ENCODE measurements at regions not wholly inside any gene's neighbourhood (a gene's known extent, or its start where the extent isn't known, plus 50 kb on each side); places are given as distances from the start of the nearest gene placed in this dataset.

GRCh38 chr7:81590131-81590530 is 179.7 kb downstream of the HGF start:
- CTCF ChIA-PET, result interaction anchor here (1.8 kb wide), 1 partner anchor 9 kb away, joined by 5 read pairs; no protein-coding TSS in a partner anchor
- DNase-seq (ENCODE audit: low read depth, low spot score) (no peak), FAIRE-seq (no peak)
- Histone ChIP-seq H3K27me3 (ENCODE audit: control insufficient read depth in 2 of 2, insufficient read depth in 2 of 2, low read length in 2 of 2) (no peaks in the 10 kb centered on the region), H3K9me1 (replicated peaks; ENCODE audit: control insufficient read depth, extremely low read depth, insufficient read depth, low read length) (no peaks in the 10 kb centered on the region), H3K4me2 (ENCODE audit: insufficient read depth, low read length) (no peak overlapping the region), H3K4me3 (replicated peaks in 1 of 3; ENCODE audit: insufficient read depth in 1 of 3, low read depth in 1 of 3, low read length in 3 of 3) (no peak overlapping the region), H3K79me2 (ENCODE audit: control insufficient read depth, insufficient read depth, low read length) (no peaks in the 10 kb centered on the region), H3K9ac (replicated peaks; ENCODE audit: extremely low read depth, insufficient read depth, low read length) (no peak overlapping the region), H3K36me3 (ENCODE audit: control insufficient read depth in 2 of 2, extremely low read depth in 1 of 2, insufficient read depth in 2 of 2, low read length in 2 of 2) (no peaks in the 10 kb centered on the region), H2AFZ (ENCODE audit: low read depth, low read length) (no peak overlapping the region), H4K20me1 (replicated peaks; ENCODE audit: control insufficient read depth, extremely low read depth, insufficient read depth, low read length) (no peaks in the 10 kb centered on the region), H3K4me1 (ENCODE audit: control insufficient read depth, extremely low read depth, insufficient read depth, low read length) (no peaks in the 10 kb centered on the region), H3K27ac (ENCODE audit: insufficient read depth, low read depth, low read length) (no peak overlapping the region), H3K9me3 (replicated peaks; ENCODE audit: control insufficient read depth, insufficient read depth, low read length) (no peaks in the 10 kb centered on the region)
- no peak for TF ChIP-seq FOS (IDR thresholded peaks at IDR 0.05; ENCODE audit: borderline replicate concordance, insufficient read depth, low read length)
- intact Hi-C loops (cut with micrococcal nuclease) (no loop called here), dilution Hi-C loops (cut with MboI; ENCODE audit: extremely low pct_ligation_motif_present, low sequenced_read_pairs) (no loop called here)
- POLR2A ChIA-PET, result no interaction called here
- no TSS peak for BruUV-seq (replicated peaks)

- Histone ChIP-seq H2AFZ (ENCODE audit: low read depth, low read length) (no peak overlapping the region), H3K9me1 (replicated peaks; ENCODE audit: control insufficient read depth, extremely low read depth, insufficient read depth, low read length) (no peaks in the 10 kb centered on the region), H3K9ac (replicated peaks; ENCODE audit: extremely low read depth, insufficient read depth, low read length) (no peak overlapping the region), H3K4me3 (replicated peaks in 1 of 3; ENCODE audit: insufficient read depth in 1 of 3, low read depth in 1 of 3, low read length in 3 of 3) (no peak overlapping the region), H4K20me1 (replicated peaks; ENCODE audit: control insufficient read depth, extremely low read depth, insufficient read depth, low read length) (no peaks in the 10 kb centered on the region), H3K9me3 (replicated peaks; ENCODE audit: control insufficient read depth, insufficient read depth, low read length) (no peaks in the 10 kb centered on the region), H3K79me2 (ENCODE audit: control insufficient read depth, insufficient read depth, low read length) (no peaks in the 10 kb centered on the region), H3K4me2 (ENCODE audit: insufficient read depth, low read length) (no peak overlapping the region), H3K27ac (ENCODE audit: insufficient read depth, low read depth, low read length) (no peak overlapping the region), H3K4me1 (ENCODE audit: control insufficient read depth, extremely low read depth, insufficient read depth, low read length) (no peaks in the 10 kb centered on the region), H3K36me3 (ENCODE audit: control insufficient read depth in 2 of 2, extremely low read depth in 1 of 2, insufficient read depth in 2 of 2, low read length in 2 of 2) (no peaks in the 10 kb centered on the region), H3K27me3 (ENCODE audit: control insufficient read depth in 2 of 2, insufficient read depth in 2 of 2, low read length in 2 of 2) (no peaks in the 10 kb centered on the region)
- DNase-seq (ENCODE audit: low read depth, low spot score), result no peak
- BruUV-seq (replicated peaks), result no TSS peak
- dilution Hi-C loops (cut with MboI; ENCODE audit: extremely low pct_ligation_motif_present, low sequenced_read_pairs) (no loop called here), intact Hi-C loops (cut with micrococcal nuclease) (no loop called here)
- POLR2A ChIA-PET, result no interaction called here
- CTCF ChIA-PET, result interaction anchor here (2.2 kb wide), 1 partner anchor 21 kb away, joined by 5 read pairs; no protein-coding TSS in a partner anchor
- no peak for FAIRE-seq
- TF ChIP-seq EZH2 (IDR thresholded peaks at IDR 0.05; ENCODE audit: borderline replicate concordance, low read depth, low read length, severe bottlenecking), result no peak
- no peak for TF ChIP-seq MAX (IDR thresholded peaks at IDR 0.05; ENCODE audit: insufficient read depth, insufficient read length)
- no peak for TF ChIP-seq MYC (IDR thresholded peaks at IDR 0.05; ENCODE audit: low read depth, low read length)
- TF ChIP-seq GATA2 (IDR thresholded peaks at IDR 0.05; ENCODE audit: insufficient read depth, insufficient read length, low read depth, low read length), result no peak
- TF ChIP-seq CTCF (IDR thresholded peaks at IDR 0.05; ENCODE audit: extremely low read depth in 1 of 2, insufficient read depth in 1 of 2, low read depth in 1 of 2, low read length in 2 of 2), result no peak
- no peak for TF ChIP-seq POLR2A (IDR thresholded peaks at IDR 0.05; ENCODE audit: low read depth, low read length)
- no peak for TF ChIP-seq POLR2AphosphoS5 (IDR thresholded peaks at IDR 0.05; ENCODE audit: insufficient read depth, low read depth, low read length)
- TF ChIP-seq FOS (IDR thresholded peaks at IDR 0.05; ENCODE audit: borderline replicate concordance, insufficient read depth, low read length), result no peak
- no peak for TF ChIP-seq JUN (IDR thresholded peaks at IDR 0.05; ENCODE audit: borderline replicate concordance, insufficient read depth, insufficient read length, low read depth)
These were observed 185.2 kb downstream of the HGF start for GRCh38 chr7:81584667-81585066.
